ENCODE measurements at regions not wholly inside any gene's neighbourhood (a gene's known extent, or its start where the extent isn't known, plus 50 kb on each side); places are given as distances from the start of the nearest gene placed in this dataset.

DNA sequence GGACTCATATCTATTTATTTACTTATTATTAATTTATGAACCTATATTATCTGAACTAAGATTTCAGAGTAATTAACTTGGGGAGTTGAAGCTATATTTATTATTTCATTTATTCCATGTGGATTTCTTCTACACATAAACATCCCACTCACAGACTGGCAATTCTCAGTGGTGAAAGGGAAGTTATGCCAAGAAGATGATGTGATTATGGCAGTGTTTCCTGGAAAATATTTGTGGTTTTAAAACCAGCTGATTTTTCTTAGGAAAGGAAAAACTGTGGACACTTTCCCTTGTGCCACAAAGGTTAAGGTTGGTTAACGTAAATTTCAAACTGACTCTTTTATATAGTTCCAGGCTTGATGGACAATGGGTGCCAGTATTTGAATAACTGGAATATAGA is 513.1 kb downstream of the SLITRK6 start:
- TF ChIP-seq, protein P1, sequence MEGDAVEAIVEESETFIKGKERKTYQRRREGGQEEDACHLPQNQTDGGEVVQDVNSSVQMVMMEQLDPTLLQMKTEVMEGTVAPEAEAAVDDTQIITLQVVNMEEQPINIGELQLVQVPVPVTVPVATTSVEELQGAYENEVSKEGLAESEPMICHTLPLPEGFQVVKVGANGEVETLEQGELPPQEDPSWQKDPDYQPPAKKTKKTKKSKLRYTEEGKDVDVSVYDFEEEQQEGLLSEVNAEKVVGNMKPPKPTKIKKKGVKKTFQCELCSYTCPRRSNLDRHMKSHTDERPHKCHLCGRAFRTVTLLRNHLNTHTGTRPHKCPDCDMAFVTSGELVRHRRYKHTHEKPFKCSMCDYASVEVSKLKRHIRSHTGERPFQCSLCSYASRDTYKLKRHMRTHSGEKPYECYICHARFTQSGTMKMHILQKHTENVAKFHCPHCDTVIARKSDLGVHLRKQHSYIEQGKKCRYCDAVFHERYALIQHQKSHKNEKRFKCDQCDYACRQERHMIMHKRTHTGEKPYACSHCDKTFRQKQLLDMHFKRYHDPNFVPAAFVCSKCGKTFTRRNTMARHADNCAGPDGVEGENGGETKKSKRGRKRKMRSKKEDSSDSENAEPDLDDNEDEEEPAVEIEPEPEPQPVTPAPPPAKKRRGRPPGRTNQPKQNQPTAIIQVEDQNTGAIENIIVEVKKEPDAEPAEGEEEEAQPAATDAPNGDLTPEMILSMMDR (IDR thresholded peaks at IDR 0.05) = no peak
- TF ChIP-seq EZH2 (IDR thresholded peaks at IDR 0.05) = no peak
- TF ChIP-seq EZH2phosphoT487 (IDR thresholded peaks at IDR 0.05) = no peak
